SK-N-SH treated with all-trans-retinoic acid at 6 μM for 48 hours (cell line): ENCODE measurements at regions not wholly inside any gene's neighbourhood (a gene's known extent, or its start where the extent isn't known, plus 50 kb on each side); places are given as distances from the start of the nearest gene placed in this dataset.

Source experiments
- ATAC-seq: fragments of 200-7000 bp; cut with Tn5 transposase; 3 replicates; pipeline ENCODE4 v1.9.1; 2020; ENCODE audit warnings: mild to moderate bottlenecking, moderate library complexity
- ARNTL ChIP-seq: fragments of 450-650 bp; formaldehyde crosslinking; IDR thresholded peaks from 2 replicates; pipeline ENCODE4 v1.5.0; 2020; ENCODE audit warnings: low read depth, mild to moderate bottlenecking, moderate library complexity, borderline replicate concordance
- BACH2 ChIP-seq: fragments of 250-450 bp; sonication (Bioruptor Pico); IDR thresholded peaks from 2 replicates; pipeline ENCODE4 v1.9.0; 2021; ENCODE audit warnings: mild to moderate bottlenecking, borderline replicate concordance
- CSDC2 ChIP-seq: fragments of 250-450 bp; sonication (Bioruptor Pico); IDR thresholded peaks from 2 replicates; pipeline ENCODE4 v1.5.0; 2020; ENCODE audit warnings: mild to moderate bottlenecking, moderate library complexity
- ESRRG ChIP-seq: fragments of 250-450 bp; sonication (Bioruptor Pico); IDR thresholded peaks from 2 replicates; pipeline ENCODE4 v1.6.1; 2021; ENCODE audit warnings: mild to moderate bottlenecking
- GLIS3 ChIP-seq: fragments of 250-450 bp; sonication (Bioruptor Pico); IDR thresholded peaks from 2 replicates; pipeline ENCODE4 v1.5.0; 2020; ENCODE audit warnings: mild to moderate bottlenecking, moderate library complexity
- ISL1 ChIP-seq: fragments of 250-450 bp; sonication (Bioruptor Pico); IDR thresholded peaks from 2 replicates; pipeline ENCODE4 v2.1.2; 2022; ENCODE audit warnings: mild to moderate bottlenecking, moderate library complexity
- PATZ1 ChIP-seq: fragments of 250-450 bp; sonication (Bioruptor Pico); IDR thresholded peaks from 2 replicates; pipeline ENCODE4 v1.8.0; 2020; ENCODE audit warnings: mild to moderate bottlenecking, moderate library complexity, borderline replicate concordance
- PPARA ChIP-seq: fragments of 250-450 bp; sonication (Bioruptor Pico); IDR thresholded peaks from 2 replicates; pipeline ENCODE4 v1.5.0; 2020; ENCODE audit warnings: mild to moderate bottlenecking, borderline replicate concordance
- RARB ChIP-seq: fragments of 250-450 bp; sonication (Bioruptor Pico); IDR thresholded peaks from 2 replicates; pipeline ENCODE4 v1.8.0; 2021; ENCODE audit warnings: mild to moderate bottlenecking, moderate library complexity
- TOX ChIP-seq: fragments of 250-450 bp; sonication (Bioruptor Pico); IDR thresholded peaks from 2 replicates; pipeline ENCODE4 v1.8.0; 2021; ENCODE audit warnings: mild to moderate bottlenecking, moderate library complexity, borderline replicate concordance
- TSHZ2 ChIP-seq: fragments of 250-450 bp; sonication (Bioruptor Pico); IDR thresholded peaks from 2 replicates; pipeline ENCODE4 v1.5.0; 2020; ENCODE audit warnings: mild to moderate bottlenecking, moderate library complexity
- ZC3H10 ChIP-seq: fragments of 250-450 bp; sonication (Bioruptor Pico); IDR thresholded peaks from 2 replicates; pipeline ENCODE4 v1.5.1; 2021; ENCODE audit warnings: mild to moderate bottlenecking, moderate library complexity
- ZFP3 ChIP-seq: fragments of 250-450 bp; sonication (Bioruptor Pico); IDR thresholded peaks from 2 replicates; pipeline ENCODE4 v1.5.0; 2020; ENCODE audit warnings: mild to moderate bottlenecking, moderate library complexity
- ZFP30 ChIP-seq: fragments of 450-650 bp; formaldehyde crosslinking; IDR thresholded peaks from 2 replicates; pipeline ENCODE4 v1.5.0; 2022; ENCODE audit warnings: mild to moderate bottlenecking, moderate library complexity
- ZNF565 ChIP-seq: fragments of 450-650 bp; formaldehyde crosslinking; conservative IDR thresholded peaks from 2 replicates; pipeline ENCODE4 v1.5.0; 2020; ENCODE audit warnings: low read depth, mild to moderate bottlenecking, moderate library complexity
- ZNF70 ChIP-seq: fragments of 450-650 bp; formaldehyde crosslinking; IDR thresholded peaks from 2 replicates; pipeline ENCODE4 v1.5.0; 2020; ENCODE audit warnings: mild to moderate bottlenecking, moderate library complexity
- ZNF8 ChIP-seq: fragments of 450-650 bp; formaldehyde crosslinking; IDR thresholded peaks from 2 replicates; pipeline ENCODE4 v1.5.0; 2020; ENCODE audit warnings: mild to moderate bottlenecking, moderate library complexity
- TF ChIP-seq, protein P1 (sequence below): fragments of 250-450 bp; sonication (Bioruptor Pico); IDR thresholded peaks from 2 replicates; pipeline ENCODE4 v1.8.0; 2021; ENCODE audit warnings: low read depth, mild to moderate bottlenecking, moderate library complexity, borderline replicate concordance
- TF ChIP-seq, protein P2 (sequence below): fragments of 250-450 bp; sonication (Bioruptor Pico); IDR thresholded peaks from 2 replicates; pipeline ENCODE4 v1.5.1; 2020; ENCODE audit warnings: low read depth, mild to moderate bottlenecking, moderate library complexity

GRCh38 chr4:171157462-171158082 lies 655.6 kb upstream of the GALNTL6 start:
- ATAC-seq, result no peak
- TF ChIP-seq PPARA (CRISPR knock-in tag) (no peak), RARB (no peak), CSDC2 (CRISPR knock-in tag) (no peak), ZNF565 (CRISPR knock-in tag) (no peak), TOX (CRISPR knock-in tag) (no peak), ARNTL (CRISPR knock-in tag) (no peak), ZC3H10 (no peak), TSHZ2 (no peak), PATZ1 (CRISPR knock-in tag) (no peak), ZNF8 (CRISPR knock-in tag) (no peak), ZFP30 (CRISPR knock-in tag) (no peak), ZFP3 (no peak)
- TF ChIP-seq, protein P1, sequence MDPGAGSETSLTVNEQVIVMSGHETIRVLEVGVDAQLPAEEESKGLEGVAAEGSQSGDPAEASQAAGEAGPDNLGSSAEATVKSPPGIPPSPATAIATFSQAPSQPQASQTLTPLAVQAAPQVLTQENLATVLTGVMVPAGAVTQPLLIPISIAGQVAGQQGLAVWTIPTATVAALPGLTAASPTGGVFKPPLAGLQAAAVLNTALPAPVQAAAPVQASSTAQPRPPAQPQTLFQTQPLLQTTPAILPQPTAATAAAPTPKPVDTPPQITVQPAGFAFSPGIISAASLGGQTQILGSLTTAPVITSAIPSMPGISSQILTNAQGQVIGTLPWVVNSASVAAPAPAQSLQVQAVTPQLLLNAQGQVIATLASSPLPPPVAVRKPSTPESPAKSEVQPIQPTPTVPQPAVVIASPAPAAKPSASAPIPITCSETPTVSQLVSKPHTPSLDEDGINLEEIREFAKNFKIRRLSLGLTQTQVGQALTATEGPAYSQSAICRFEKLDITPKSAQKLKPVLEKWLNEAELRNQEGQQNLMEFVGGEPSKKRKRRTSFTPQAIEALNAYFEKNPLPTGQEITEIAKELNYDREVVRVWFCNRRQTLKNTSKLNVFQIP (CRISPR knock-in tag), result no peak

DNA sequence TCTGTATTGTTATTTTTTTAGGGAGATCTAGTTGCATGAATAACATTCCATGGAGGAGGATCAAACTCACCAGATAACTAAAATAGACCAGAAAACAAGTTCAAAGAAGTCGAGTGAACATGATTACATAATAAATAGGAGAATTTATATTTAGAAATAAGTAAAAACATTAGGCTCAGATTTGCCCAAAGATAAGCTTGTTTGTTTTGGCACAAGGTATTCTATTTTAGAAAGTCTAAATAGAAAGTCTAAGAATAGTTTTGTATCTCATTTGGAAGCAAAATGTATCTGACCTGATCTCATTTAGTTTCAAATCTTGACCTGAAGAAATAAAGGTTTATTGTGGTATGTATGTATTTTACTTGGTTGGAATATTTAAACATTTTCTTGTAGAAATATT lies 670.6 kb upstream of the GALNTL6 start:
- no peak for ATAC-seq
- no peak for TF ChIP-seq BACH2 (CRISPR knock-in tag)
- TF ChIP-seq ARNTL (CRISPR knock-in tag), result no peak
- TF ChIP-seq, protein P2, sequence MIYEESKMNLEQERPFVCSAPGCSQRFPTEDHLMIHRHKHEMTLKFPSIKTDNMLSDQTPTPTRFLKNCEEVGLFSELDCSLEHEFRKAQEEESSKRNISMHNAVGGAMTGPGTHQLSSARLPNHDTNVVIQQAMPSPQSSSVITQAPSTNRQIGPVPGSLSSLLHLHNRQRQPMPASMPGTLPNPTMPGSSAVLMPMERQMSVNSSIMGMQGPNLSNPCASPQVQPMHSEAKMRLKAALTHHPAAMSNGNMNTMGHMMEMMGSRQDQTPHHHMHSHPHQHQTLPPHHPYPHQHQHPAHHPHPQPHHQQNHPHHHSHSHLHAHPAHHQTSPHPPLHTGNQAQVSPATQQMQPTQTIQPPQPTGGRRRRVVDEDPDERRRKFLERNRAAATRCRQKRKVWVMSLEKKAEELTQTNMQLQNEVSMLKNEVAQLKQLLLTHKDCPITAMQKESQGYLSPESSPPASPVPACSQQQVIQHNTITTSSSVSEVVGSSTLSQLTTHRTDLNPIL (CRISPR knock-in tag), result no peak
- TF ChIP-seq ZFP3, result no peak

- TF ChIP-seq, protein P2 (CRISPR knock-in tag), result no peak
- TF ChIP-seq ESRRG, result no peak
- no peak for TF ChIP-seq RARB
- TF ChIP-seq ZNF8 (CRISPR knock-in tag), result no peak
- no peak for TF ChIP-seq CSDC2 (CRISPR knock-in tag)
- TF ChIP-seq, protein P1 (CRISPR knock-in tag), result no peak
- no peak for TF ChIP-seq ISL1 (CRISPR knock-in tag)
- no peak for TF ChIP-seq ZNF70
- TF ChIP-seq GLIS3 (CRISPR knock-in tag), result no peak
- TF ChIP-seq ZC3H10, result no peak
- TF ChIP-seq PPARA (CRISPR knock-in tag), result no peak
- no peak for ATAC-seq
Observed at GRCh38 chr4:171142045-171142444, 671.2 kb upstream of the GALNTL6 start.
